GM21515 (cell line): ENCODE measurements at regions not wholly inside any gene's neighbourhood (a gene's known extent, or its start where the extent isn't known, plus 50 kb on each side); places are given as distances from the start of the nearest gene placed in this dataset.

Experiments used
- ATAC-seq: cut with Tn5 transposase; IDR thresholded peaks from one replicate; pipeline ENCODE4 v1.9.1; 2021; ENCODE audit not compliant: unreplicated experiment

DNA sequence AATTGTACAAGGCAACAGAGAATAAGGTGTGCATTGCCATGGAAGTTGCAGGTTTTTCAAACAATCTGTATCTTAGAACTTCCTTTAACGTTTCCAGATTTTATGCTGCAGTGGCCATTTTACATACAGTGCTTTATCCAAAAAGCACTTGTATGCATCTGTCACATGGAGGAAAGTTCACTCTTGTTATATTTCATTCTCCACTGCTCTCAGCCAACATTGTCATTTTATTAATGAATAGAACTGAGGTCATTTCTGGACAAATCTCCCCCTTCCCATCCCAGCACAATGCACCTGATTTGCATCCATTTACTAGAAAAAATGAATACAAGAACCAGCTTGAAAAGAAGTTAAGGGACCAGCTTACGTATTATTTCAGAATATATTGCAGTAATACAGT is 342.0 kb downstream of the USP25 start:
- ATAC-seq: no peak

DNA sequence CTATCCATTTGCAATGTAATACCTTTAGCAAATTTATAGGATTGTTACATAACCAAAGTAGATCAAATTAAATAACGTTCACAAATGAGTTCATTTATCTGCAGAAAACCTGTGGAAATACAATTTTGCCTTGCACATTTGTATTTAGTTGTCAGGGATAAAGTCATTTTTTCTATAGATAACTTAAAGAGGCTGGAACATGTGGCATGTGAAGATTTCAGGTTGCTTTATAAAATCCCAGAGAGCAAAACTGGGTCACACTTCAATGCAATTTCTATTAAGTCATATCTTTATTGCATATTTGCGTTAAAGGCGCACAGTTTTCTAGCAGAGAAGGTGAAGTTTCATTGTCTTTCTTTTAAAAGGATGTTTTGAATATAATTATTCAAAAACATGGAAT is 342.4 kb downstream of the USP25 start:
- no peak for ATAC-seq

DNA sequence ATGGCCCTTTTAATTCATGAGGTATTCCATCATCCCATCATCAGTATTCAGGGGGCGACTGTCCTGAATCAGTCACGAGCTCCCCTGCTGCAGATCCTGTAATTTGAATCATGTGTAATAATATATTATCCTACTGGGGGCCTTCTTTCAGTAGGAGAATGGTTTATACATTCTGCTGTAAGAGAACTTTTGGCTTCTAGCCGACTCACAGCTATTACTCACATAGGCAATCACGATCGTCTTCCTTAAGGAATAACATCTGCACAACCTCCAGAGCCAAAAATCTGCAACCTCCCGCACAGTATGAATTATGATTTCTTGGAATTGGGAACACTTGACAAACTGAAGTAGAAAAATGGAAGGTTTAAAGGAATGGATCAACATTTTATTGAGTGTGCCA is 343.0 kb downstream of the USP25 start:
- ATAC-seq: no peak

DNA sequence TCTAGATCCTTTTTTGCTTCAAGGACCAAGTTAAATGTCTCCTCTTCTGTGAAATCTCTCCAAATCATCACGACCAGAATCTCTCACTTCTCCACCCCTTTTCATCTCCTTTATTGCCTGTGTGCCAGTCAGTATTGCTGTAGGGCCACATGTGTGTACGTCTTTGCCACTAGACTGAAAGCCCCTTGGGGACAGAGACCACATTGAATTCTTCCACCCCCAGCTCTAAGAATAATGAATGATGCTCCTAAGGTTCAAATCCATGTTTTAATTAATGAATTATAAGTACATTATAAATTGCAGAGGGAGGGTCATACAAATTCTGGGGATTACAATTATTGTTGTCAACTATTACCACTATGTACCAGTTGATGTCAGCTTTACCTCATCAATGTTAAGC is 343.8 kb downstream of the USP25 start:
- ATAC-seq: no peak

DNA sequence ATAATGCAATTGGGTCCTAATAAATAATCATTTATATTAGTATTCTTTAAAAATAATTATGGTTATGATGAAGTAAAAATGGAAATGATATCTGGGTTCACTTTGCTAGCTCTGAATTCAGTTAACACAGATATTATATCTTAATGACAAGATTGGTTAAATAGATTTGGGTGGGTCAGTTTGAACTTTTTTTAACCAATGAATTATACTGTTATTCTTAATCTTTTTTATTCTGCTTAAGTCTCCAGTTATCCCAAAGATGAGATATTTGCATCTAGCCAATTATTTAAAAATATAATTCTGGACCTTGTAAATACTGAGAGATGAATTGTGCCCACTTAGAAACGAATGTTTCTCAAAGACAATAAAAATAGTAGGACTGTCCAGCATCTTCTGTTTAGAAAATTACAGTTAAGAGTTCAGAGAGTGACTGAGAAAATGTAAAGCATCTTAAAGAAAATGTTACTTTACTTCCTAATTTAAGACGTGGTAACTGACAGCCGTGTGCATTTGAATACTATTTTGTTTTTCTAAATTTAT is 345.2 kb downstream of the USP25 start:
- no peak for ATAC-seq

DNA sequence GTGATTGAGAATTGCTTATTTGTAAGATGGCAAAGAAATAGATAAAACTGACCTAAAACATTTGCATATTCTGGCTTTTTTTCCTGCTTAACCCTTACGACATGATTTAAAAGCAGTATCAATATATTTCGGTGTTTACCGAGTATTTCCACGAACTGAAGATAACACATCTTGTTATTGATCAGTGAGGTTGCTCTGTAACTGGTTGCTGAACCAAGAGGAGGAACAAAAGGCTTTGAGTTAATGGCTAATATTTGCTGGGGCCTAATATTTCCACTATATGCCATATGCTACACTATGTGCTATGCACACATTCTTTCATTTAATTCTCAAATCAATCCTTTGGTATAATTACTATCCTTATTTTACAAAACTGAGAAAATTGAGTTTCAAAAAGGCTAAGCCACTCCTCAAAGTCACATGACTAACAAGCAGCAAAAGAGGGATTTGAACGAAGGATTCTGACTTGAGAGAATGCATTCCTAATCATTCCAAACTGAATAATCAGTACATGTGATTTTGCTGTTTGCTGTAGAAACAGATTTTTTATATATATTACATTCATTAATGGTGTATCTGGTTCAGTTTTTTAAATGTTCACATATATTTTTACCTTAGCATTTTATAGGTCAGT is 346.0 kb downstream of the USP25 start:
- ATAC-seq: no peak

DNA sequence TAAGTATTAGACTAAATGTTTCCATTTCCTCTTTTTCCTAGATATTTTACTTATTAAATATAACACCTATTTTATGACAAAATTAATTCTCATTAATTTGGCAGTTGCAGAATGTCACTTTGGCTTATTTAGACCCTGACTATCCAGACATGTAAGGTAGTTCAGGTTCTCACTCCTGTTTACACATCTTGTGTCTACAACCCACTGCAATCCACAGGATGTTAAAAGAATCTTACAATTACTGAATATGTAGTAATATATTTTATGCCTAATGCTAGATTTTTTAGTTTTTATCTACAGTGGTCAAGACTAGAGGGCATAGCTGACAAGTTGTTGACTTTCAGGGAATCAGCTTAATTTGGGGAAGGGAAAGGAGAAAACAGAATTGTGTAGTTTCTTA is 346.7 kb downstream of the USP25 start:
- no peak for ATAC-seq

DNA sequence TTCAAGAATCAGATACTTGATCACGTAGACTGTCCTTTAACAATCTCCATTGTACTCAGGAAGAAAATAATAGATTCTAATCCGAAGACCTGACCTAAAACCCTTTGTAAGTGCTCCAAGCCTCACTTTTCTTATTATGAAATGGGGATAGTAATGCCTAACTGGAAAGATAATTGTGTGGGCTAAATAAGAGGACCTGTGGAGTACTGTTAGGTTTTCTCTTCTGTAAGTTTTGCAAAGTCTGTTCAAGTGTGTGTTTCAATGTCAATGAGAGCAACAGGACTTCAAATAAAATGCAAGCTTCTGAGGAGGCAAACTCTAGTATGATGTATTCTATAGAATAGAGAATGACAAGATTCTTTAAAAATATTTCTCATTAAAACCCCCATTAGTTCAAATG is 348.6 kb downstream of the USP25 start:
- ATAC-seq: no peak

DNA sequence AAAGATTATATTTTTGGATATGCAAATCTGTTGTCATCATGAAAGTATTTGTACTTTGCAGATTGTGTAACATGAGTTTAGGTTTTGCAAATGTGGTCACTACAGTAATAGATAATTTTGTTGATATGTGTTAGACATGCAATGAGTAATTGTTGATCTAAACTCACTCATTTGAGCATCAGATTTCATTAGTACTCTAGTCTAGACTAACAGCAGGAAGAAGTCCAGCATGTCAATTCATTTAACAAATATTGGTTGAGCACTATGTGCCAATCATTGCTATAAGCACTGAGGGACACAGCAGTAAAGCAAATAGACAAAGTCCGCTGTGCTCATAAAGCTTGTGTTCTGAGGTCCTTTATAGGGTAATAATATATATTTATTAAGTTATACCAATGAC is 350.0 kb downstream of the USP25 start:
- no peak for ATAC-seq

DNA sequence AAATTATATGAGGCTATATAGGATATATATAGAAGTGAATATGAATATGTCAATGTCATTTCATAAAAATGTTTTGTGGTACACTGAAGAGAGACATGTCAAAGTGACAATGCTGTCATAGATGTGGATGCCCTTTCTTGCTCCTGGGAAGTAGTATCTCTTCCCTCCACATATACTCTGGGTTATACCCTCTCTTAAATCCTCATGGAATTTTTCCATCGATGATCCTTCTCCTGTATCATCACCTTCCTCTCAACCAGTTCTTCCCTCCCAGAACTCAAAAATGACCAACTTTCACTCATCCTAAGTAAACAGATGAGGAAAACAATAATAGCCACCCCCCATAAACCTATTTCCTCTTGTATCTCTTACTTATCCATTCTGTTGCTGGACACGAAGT is 351.5 kb downstream of the USP25 start:
- ATAC-seq: no peak

DNA sequence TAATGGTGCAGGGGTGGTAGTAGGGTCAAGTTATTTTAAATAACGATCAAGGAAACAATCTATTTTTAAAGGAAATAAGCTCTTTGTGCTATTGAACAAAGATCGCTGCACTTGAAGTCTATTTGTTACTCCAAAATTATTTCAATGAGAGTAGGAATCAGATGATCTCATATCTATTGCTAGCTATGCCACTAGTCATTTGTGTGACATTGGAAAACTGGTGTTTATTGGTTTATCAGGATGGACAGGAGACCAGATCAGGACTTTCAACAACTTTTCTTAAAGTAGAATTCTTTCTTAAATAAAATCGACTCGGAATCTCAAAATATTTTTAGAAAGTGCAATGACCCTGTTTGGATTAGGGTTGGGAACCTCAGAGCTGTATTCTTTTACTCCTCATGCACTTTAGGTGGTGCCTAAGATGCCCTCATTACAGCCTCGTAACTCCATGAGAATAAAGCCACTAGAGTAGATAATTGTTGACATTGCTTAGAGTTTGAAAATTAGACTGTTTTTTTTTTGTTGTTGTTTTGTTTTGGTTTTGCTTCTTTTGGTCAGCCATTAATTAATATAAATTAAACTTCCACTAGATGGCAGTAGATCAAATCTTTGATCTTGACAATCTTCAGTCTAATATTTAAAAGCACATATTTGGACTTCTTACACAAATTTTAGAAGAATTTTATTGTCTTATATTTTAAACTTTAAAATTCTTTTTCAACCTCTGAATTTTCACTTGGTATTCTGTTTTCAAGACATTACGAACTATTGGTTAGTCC is 352.4 kb downstream of the USP25 start:
- no peak for ATAC-seq

DNA sequence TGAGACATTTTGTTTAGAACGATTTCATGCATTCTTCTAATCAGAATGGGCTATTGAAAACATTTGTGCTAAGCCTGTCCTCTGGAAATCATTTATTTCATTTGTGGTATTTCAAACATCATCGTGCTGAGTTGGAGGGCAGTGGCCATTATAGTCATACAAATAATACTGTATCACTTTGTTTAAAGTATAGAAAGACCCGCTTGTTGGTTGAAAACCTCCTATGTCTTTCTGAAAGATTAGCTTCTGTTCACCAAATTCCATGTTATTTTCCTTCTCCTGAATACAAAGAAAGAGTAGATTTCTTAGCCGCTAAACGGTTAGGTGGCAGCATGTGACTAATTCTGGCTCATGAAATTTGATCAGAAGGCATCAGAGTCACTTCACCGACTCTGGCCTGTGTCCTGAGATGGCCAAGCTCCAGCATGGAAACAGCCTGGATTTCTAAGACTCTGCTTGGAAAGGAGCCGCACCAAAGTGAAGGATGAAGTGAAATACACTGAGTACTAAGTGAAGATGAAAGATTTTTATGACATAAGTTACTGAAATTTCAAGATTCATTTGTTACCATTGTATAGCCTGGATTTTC is 355.1 kb downstream of the USP25 start:
- no peak for ATAC-seq

DNA sequence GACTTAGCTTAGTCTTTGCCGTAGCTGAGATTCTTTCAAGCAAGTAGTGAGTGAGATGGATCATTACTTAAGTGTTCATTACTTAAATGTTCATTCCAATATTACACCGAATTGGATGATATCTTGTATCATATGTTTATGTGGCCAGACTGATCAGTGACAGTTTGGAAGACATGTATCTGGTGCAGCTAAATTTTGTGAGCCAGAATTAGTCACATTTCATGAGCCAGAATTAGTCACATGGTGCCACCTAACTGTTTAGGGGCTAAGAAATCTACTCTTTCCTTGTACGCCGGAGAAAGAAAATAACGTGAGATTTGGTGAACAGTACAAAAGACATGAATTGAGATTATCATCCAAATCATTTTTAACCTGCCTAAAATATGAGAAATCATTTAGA is 355.6 kb downstream of the USP25 start:
- ATAC-seq: no peak

DNA sequence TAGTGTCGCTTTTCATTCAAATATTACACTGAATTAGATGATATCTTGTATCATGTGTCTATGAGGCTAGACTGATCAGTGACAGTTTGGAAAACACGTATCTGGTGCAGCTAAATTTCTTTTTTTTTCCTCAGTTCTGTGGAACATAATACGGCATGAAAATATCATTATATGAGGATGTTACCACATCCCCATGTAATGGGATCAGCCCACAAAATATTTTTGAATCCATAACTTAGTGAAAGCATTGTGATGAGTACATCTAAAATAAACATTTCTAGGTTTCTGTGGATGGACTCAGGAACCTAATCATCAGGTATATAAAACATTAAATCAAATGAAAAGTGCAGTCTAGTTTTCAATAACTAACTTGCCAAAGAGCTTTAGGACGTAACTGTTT is 356.3 kb downstream of the USP25 start:
- ATAC-seq: no peak

DNA sequence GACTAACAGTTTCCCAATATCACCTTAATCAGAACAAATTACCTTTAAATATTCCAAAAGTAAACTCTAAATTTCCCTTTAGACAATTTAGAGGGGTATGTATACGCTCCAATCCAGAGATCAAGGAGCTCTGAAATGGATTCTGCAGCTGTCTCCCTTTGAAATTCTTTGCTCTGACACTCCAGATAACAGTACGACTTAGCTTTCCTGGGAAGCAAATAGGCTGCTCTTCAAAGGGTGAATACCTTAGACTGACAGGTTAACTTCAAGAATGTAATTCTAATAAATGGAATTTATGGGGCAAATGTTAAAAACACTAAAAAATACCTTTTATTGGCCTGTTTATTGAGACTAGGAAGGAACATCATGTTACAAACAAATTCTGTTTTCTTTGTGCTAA is 357.2 kb downstream of the USP25 start:
- ATAC-seq: no peak

DNA sequence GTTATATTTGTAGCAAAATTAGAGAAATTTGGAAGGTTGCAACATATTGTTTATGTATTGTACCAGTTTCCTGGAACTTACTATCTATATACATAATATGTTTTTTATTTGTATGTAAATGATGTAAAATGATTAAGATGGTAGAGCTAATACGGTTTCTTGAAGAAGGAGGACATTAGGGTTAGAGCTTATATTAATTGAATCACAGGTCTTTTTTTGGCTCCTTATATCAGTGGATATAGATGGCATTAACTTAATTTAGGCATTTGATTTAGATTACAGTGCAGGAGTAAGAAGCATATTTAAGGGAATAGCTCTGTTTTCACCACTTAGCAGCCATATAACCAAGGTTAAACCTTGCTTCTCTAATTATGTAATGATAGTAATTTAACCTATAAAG is 357.7 kb downstream of the USP25 start:
- no peak for ATAC-seq

DNA sequence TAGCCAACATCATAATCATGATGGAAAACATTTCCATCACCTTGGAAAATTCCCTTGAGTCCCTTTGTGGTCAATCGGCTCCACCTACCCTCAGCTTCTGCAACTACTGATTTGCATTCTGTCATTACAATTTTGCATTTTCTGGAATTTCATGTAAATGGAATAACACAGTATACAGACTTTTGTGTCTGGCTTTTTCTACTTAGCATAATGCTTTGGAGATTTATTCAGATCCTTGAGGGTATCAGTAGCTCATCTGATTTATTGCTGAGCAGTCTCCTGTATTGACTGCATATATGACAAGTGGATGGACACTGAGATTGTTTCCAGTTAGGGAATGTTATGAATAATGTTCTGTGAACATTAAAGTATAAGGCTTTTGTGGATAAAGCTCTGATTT is 358.3 kb downstream of the USP25 start:
- no peak for ATAC-seq

DNA sequence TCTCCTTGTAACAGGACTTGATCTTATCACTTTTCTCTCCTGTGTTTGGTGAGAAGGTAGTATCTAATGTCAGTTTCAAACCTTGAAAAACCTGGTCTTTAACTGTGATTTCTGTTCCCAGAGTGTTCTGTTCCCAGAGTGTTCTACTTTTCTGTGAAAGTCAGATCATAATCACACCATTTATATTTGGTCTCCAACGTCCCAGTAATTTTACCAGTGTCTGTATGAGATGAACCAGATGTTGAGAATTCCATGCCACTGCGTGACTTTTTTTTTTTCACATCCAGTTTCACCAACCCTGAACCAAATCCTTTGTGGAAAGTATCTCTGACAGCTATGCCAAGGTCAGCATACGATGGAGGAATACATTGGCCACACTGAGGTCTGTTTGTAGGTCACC is 365.2 kb downstream of the USP25 start:
- no peak for ATAC-seq

DNA sequence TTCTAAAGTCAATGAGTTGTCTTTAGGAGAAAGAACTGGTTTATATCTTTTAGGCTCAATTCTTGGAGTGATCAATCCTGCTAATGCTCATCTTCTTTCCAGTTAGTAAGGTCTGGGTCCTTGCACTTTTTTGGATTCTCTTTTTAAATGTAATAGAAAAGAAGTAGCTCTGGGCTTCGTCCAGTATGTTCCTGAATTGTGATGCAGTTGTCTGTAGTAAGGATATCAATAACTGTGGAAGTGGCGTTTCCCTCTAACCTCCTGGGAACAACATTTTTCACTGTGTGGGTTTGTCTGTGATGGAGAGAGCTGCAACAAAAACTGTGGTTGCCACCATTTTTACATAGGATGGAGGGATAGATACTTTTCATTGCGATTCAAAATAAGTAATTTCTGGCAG is 367.2 kb downstream of the USP25 start:
- no peak for ATAC-seq

DNA sequence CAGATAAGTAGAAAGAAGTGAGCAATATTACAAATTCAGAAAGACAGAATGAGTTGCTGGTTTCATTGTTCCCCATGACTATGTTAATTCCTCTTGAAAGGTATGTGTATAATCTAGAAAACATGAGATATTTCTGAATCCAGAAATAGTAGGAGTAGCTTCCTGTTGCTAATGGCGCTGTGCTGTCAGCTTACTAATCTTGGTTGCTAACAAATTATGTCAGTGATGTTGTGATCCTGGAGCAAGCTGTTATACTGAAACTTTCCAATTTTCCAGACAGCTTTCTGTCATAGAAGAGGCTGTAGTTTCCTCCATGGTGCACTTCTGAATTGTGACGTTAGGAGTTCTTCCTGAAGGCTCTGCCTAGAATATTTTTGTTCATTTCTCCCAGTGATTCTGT is 372.3 kb downstream of the USP25 start:
- no peak for ATAC-seq

DNA sequence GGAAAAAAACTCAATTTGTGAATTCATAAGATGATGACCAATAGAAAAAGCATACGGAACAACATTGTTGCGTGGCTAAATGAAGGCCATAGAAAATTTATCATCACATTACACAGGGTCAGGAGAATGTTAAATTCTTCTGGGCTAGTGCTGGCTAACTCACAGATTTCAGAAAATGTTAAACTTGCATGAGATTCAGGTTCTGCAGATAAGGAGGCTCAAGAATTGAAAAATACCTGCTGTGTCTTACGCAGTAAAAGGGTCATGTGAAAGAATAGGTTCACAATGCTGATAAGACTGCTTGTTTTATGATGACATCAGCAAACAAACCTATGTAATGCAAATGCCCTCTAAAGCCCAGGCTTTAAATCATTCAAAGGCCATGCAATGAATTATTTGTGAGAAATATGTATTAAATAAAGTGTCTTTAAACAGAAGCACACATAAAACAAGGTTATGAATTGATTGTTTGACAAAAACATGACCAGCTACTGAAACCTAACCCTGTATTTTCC is 378.8 kb downstream of the USP25 start:
- no peak for ATAC-seq

DNA sequence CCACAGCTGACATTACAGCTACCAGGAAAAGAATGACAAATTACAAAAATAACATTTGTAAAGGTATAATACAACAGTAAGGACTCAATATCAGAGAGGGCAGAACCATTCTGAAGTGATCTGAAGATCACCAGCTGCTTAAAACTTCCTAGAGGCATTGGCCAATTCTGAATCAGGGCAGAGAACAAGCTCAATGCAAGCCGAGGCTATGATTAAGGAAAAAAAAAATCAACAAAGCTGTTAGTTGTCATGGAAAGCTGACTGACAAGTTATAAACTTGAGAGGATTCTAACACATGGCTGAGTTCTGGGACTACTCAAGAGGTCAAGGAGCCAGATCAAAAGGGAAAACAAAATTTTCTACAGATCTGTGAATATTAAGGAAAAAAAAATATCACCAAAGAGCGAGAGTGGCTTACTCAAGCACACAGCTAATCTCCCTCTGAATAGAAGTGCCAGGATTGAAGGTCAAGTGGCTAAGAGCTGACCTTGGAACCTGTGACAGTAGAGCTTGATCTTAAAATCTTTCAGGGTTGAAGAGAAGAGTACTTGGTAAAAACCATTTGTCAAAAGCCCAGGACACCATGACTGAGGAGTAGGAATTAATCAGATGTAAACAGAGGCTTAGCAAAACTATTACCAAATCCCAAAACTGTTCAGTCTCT is 383.4 kb downstream of the USP25 start:
- no peak for ATAC-seq
